HG02870 (cell line): ENCODE measurements at regions not wholly inside any gene's neighbourhood (a gene's known extent, or its start where the extent isn't known, plus 50 kb on each side); places are given as distances from the start of the nearest gene placed in this dataset.

ENCODE experiments used
- ATAC-seq: cut with Tn5 transposase; IDR thresholded peaks from one replicate; pipeline ENCODE4 v1.9.1; 2021; ENCODE audit warnings: mild to moderate bottlenecking, moderate library complexity; ENCODE audit not compliant: unreplicated experiment

GRCh38 chr12:115762936-115763335 is 514.6 kb downstream of the MED13L start:
- no peak for ATAC-seq

GRCh38 chr12:115761784-115762183 is 515.7 kb downstream of the MED13L start:
- ATAC-seq: no peak

- no peak for ATAC-seq
Measured at GRCh38 chr12:115760231-115760630, 517.3 kb downstream of the MED13L start.

- no peak for ATAC-seq
Measured at GRCh38 chr12:115758877-115759620, 518.4 kb downstream of the MED13L start.

GRCh38 chr12:115758183-115758582 is 519.3 kb downstream of the MED13L start:
- no peak for ATAC-seq

- ATAC-seq: no peak
Measured at GRCh38 chr12:115756804-115757203, 520.7 kb downstream of the MED13L start.

- ATAC-seq: no peak
Measured at GRCh38 chr12:115756271-115756670, 521.2 kb downstream of the MED13L start.

GRCh38 chr12:115755725-115756085 is 521.8 kb downstream of the MED13L start:
- no peak for ATAC-seq

- no peak for ATAC-seq
Measured at GRCh38 chr12:115755061-115755724, 522.3 kb downstream of the MED13L start.

GRCh38 chr12:115752913-115753726 is 524.4 kb downstream of the MED13L start:
- ATAC-seq: no peak

GRCh38 chr12:115752156-115752555 is 525.3 kb downstream of the MED13L start:
- ATAC-seq: no peak

- ATAC-seq: no peak
Measured at GRCh38 chr12:115750340-115750739, 527.2 kb downstream of the MED13L start.

GRCh38 chr12:115749071-115749841 is 528.2 kb downstream of the MED13L start:
- ATAC-seq: no peak

- no peak for ATAC-seq
Measured at GRCh38 chr12:115740586-115741155, 536.8 kb downstream of the MED13L start.

GRCh38 chr12:115737895-115738294 is 539.6 kb downstream of the MED13L start:
- no peak for ATAC-seq

- ATAC-seq: no peak
Measured at GRCh38 chr12:115736360-115736759, 541.1 kb downstream of the MED13L start.

- no peak for ATAC-seq
Measured at GRCh38 chr12:115730975-115731541, 546.4 kb downstream of the MED13L start.

GRCh38 chr12:115726691-115727090 is 550.8 kb downstream of the MED13L start:
- no peak for ATAC-seq

GRCh38 chr12:115722181-115722580 is 555.3 kb downstream of the MED13L start:
- ATAC-seq: no peak

- no peak for ATAC-seq
Measured at GRCh38 chr12:115716551-115716950, 560.9 kb downstream of the MED13L start.
